OCI-M2 (cell line): ENCODE measurements at regions not wholly inside any gene's neighbourhood (a gene's known extent, or its start where the extent isn't known, plus 50 kb on each side); places are given as distances from the start of the nearest gene placed in this dataset.

Experiments
- DNase-seq: peaks from one replicate; lab custom pipeline; 2025; ENCODE audit not compliant: unreplicated experiment; lab: John Stamatoyannopoulos, UW

DNA sequence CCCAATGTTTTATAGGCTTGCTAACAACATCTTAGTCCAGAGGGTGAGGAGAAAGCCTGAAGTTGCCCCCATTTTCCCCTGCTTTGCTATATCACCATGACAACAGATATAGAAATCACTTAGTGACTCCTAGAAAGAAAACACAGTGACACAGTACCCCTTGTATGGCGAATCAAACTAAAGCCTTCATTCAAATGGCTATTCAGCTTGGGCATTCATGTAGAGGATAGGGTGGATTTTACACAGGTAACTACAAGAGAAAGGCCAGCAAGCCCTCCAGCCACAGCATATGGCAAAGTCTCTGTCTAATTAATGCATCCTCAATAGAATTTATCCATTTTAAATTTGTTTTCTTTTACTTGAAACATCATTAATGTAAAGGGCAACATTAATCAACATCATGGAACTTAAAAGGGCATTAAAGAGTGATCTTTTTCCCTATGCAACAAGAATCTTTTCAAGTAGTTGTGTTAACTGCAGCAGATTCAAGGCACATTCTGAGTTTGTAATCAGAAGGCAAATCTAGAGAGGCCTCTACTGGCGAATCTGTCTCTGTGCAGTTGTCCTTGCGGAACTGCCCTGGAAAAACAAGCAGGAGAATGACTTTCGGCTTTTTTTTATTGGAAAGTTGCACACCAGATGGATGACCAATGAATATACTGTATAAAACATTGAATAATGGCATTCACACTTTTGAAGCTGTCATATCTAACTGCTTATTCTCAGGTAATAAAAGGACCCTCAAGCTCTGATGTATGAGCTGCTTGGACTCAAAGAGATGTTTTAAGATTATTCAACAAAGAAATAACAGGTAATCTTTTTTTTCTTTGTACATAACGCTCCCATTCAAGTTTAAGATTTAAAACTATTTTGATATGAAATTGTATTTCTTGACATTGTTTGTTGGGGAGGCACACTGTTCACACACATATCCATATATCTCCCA is 621.7 kb upstream of the AGTR1 start:
- peak; percentile 6 for DNase-seq

- DNase-seq: no peak
Measured at GRCh38 chr3:148077318-148077923, 620.3 kb upstream of the AGTR1 start.

- DNase-seq: no peak
Measured at GRCh38 chr3:148077965-148078364, 619.7 kb upstream of the AGTR1 start.

- no peak for DNase-seq
Measured at GRCh38 chr3:148078658-148079057, 619.0 kb upstream of the AGTR1 start.

GRCh38 chr3:148079370-148079769 is 618.3 kb upstream of the AGTR1 start:
- DNase-seq: no peak

DNA sequence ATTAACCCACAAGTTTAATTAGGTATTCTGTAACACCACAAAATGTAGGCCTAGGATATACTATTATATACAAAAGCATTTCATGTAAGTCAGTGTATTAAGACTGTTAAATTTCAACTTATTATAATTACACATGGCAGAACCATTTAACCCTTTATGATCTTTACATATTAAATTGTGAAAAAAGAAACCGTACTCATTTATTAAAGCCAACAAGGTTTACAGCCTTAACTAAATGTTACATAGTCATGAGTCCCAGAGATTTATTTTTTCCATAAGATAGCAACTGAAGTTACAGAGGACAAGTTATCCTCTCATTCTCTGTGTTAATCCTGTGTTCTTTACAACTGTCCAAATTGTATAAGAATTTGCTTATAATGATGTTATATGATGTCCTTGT is 615.8 kb upstream of the AGTR1 start:
- DNase-seq: no peak

GRCh38 chr3:148082506-148083280 is 615.0 kb upstream of the AGTR1 start:
- DNase-seq: no peak

DNA sequence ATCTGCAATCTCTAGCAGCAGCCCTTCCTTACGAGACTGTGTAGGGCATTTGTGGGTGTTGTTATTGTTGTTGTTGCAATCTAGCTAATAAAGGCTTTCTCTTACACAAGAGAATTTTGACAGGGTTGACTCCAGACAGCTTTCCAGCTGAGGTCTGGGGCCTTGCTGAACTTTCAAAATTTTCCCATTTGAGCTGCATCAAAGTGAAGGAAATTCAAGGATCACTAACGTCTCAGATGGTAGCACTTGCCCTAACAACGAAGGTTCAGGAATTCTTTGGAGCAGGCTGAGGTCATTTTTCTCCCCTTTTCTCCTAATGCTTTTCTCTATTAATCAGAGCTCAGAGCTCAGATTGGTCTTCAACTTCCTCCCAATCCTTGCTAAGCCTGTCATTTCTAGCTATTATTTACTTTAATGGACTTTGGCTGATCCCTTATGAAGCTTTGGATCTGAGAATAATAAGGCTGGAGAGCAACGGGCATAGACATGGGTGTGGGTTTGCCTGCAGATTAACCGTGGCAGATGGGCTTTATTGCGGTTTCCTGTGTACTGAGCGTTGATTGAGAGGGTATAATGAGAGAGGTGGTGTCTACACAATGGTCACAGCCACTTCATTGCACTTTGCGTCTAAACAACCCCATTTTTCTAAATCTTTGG is 614.0 kb upstream of the AGTR1 start:
- DNase-seq: no peak

DNA sequence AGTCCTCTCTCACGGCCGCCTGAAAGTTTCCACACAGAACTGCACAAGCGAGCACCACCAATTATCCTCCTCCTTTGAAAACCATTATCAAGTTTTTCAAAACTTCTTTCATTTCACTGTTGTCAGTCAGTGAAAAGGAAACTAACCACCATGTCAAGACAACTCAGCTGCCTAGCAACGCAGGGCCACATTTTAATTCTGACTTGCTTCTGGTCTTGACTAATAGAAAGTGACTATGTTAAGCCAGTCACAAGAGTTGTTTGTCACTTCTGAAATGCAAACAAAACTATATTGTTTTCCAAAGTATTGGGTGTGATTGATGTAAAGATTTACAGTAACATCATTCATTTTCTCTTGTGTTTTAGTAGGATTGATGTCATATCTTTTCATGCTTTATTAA is 612.8 kb upstream of the AGTR1 start:
- no peak for DNase-seq

DNA sequence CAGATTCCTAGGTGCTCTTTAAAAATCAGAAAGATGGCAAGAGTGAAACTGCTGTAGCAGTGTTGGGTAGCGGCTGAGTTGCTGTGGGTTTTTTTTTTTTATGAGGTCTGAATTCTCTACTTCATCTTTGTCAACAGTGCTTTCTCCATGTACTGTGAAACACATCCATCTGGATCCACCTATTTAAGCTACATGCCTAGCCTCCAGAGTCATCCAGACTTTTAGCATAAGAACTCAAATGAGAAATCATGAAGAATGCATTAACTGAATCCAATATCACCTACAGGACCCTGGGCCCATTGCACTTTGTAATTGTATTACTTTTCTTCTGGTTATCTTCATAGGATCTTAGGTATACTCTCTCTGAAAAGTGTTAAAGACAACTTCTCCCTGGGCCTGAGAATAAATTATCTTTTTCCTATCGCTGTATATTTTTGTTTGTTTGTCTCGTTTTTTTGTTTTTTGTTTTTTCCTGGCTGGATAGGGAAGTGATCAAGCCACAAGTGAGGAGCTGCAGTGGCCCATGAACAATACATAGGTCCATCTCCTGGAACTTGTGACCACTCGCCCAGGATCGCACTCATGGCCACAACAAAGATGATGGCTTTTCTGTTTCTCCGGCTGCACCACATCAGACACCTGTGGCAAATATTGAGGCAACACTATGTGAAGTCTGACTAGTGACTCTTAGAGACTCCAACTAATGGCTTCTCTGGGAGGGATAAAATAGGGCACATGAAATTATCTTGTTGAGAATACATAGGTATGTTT is 609.9 kb upstream of the AGTR1 start:
- no peak for DNase-seq

GRCh38 chr3:148089171-148089570 is 608.5 kb upstream of the AGTR1 start:
- DNase-seq: no peak

DNA sequence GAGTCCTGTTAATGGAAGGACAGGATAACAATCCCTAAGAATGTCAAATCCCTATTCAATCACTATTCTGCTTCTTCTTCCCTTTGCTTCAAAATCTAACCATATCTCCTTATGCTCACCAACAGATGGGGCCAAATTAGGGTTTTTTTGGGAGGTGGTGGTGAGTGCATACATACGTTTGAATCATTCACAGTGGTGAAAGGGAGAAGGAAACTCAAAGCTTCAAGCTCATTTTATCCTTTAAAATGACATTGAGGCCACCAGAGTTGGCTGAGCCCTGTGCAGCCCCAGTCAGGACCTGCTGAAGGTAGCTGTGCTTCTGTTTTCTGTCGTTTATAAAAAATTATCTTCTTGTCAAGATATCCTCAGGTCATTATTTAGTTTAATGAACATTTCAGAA is 607.5 kb upstream of the AGTR1 start:
- DNase-seq: no peak

DNA sequence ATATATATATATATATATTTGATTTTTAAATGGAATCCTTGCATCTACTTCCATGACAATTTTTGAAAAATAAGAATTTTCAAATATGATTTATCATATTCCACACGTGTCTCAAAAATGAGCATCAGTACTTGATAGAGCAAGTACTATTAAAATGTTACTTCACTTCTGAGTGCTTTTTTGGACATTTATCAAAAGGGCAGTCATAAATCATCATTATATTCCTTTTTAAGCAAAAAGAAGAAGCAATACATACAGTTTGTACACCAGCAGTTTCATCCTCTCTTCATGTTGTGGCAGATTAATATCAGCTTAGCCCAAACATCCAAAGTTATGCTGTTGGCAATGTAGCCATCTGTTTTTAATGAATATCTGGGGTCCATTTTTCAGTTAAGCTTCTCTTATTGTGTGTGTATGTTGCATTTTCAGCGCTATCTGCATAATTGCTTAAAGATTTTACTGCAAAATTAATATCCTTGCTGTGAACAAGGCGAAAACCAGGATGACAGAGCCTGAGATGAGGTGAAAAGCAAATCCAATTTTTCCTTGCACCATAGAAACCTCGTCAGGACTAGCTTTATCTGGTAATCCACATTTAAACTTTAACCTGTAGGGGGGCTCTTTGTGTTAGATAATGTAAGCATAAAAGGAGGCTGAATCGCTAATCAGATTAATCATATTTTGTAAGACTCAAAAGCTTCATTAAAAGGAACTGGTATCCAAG is 604.9 kb upstream of the AGTR1 start:
- no peak for DNase-seq

GRCh38 chr3:148093753-148094152 is 604.0 kb upstream of the AGTR1 start:
- no peak for DNase-seq

DNA sequence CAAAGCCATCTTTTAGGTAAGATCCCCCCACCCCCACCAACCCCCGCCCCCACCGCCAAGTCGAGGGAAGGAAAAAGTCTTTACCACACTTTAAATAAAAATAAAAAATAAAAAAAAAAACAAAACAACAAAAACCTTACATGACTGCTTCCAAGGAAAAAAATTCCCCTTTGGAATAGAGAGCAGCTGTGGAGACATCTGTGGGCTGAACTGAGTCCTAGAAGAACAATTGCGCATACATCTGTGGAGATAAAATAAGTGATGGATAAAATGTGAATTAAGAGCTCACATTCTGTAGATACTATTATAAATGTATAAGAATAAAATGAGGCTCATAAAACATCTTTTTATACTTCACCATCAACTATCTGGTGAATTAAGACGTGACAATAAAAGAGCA is 601.7 kb upstream of the AGTR1 start:
- DNase-seq: no peak

DNA sequence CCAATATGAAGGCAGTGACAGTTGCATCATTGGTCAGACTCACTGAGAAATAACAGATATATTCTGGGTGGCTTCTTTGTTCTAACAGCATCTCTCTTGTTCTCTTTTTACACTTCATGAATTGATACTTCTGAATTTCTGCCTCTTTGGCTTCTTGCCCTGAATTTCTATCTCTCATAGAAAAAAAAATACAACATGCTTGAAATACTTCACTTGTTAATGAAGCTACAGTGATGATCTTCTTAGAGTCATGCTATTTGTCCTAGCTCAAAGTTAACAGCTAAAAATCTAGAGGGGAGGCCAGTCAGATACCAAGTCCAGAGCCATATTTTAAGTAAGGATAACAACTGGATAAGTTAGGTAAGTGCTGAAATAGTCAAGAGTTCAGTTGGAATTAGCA is 597.2 kb upstream of the AGTR1 start:
- no peak for DNase-seq

- DNase-seq: no peak
Measured at GRCh38 chr3:148101061-148101460, 596.6 kb upstream of the AGTR1 start.

DNA sequence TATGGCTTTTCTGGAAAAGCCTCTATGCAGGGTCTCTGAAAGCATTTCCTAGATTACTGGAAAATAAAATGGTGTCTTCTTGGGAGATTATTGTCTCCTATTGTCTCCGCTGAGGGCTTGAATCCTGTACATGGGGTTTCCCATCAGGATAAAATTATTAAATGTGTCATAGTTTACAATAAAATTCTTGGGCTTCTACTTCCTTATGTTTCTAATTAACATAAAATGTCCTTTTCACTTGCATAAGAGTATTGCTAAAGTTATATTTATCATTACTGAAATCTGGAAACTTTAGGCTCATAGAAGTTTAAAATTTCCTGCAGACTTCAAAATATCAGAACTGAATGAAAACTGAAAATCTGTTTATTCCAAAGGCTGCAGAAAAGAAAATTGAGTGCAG is 595.5 kb upstream of the AGTR1 start:
- no peak for DNase-seq

DNA sequence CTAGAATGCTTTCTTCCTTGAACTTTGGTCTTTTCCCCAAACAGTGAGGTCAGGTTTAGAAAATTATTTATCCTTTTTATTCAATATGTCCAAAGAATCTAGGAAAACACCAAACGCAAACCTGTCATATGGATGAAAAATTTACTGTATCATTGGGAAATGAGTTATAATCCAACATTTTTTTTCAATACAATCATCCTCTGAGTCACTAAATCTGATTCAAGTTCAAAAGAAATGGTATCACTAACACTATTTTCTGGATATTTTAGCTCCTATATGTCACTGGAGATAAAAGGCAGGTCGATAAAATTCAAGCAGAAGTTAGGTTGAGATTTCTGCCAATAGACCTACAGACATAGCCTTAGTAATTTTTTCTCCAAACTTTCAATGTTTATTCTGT is 591.6 kb upstream of the AGTR1 start:
- no peak for DNase-seq

DNA sequence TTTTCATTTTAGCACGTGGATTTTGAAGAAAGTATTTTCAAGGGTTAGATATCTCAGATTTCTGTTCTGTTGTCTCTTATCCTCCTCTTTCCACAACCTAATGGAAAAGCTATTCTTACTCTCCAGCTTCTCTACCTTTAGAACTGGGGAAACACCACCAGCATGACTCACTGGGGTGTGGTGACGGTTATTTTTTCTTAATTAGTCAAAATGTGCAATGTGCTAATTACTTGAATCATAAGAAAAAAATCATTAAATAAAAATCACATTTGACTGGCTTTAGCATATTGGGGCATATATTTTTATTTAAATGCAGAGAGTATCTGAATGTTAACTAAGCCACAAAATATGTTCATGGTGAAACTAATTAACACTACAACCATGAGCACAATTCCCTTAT is 570.7 kb upstream of the AGTR1 start:
- no peak for DNase-seq
